ENCODE measurements at regions not wholly inside any gene's neighbourhood (a gene's known extent, or its start where the extent isn't known, plus 50 kb on each side); places are given as distances from the start of the nearest gene placed in this dataset.

DNA sequence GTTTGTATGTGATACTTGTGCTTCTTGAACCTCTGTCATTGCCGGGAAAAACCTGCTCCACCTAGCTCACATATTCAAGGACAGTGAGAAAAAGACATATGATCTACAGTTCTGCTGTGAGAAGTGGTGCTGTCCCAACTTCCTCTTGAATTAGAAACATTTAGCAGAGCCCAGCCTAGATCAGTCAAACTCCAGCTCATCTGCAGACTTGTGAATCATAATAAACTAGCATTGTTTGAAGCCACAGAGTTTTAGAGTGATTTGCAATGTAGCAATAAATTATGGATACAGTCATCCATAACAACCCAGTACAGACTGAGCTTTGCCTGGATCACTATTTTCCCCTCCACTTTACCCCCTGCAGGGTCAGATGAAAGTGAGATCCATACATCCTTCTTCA is 497.8 kb downstream of the PLA2G4A start:
- intact Hi-C loops (cut with micrococcal nuclease) = no loop called here

DNA sequence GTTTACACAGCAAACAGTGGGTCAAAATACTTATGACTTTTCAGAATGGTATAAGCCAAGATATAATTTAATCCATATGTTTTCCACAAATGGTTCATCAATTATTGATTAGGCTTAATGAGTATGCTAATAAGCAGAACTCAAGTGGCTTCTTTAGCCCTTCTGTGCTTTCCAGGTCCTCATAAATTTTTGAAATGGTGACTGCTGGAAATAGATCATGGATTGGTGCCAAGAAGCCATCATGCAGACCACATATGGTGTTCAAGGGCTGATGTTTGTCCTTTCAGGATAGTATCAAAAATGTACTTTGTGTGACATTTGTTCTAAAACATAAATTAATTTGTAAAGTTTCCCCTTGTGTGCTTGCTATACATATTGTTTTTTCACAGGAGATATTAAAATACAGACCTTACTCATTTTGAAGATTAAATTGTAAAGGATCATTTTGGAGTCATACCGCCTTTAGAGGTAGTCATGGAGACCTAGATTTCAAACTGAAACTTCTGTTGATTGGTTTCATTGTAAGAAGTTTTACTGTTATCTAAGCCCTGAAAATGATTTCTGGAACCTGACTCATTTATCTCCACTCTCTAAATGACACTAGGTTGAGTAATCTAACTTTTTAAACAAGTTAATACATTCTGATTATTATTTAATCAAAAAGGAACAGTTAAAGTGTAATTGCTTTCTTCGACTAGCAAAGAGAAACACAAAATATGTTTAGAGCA is 507.9 kb downstream of the PLA2G4A start:
- DNase-seq = no peak
- H3K27ac Mint-ChIP-seq = no peak overlapping the region
- no peaks in the 10 kb centered on the region for H3K36me3 Mint-ChIP-seq (ENCODE audit: low read depth)
- no peak overlapping the region for H3K4me3 Mint-ChIP-seq
- H3K9me3 Mint-ChIP-seq = peaks cover 4% of the 10 kb centered on the region
- no peaks in the 10 kb centered on the region for H3K27me3 Mint-ChIP-seq
- intact Hi-C loops (cut with micrococcal nuclease) = no loop called here
- no peaks in the 10 kb centered on the region for H3K4me1 Mint-ChIP-seq

More for the DNA sequence above, 497.8 kb downstream of the PLA2G4A start:
- DNase-seq = no peak
- Mint-ChIP-seq H3K27me3 (no peaks in the 10 kb centered on the region), H3K4me1 (no peaks in the 10 kb centered on the region), H3K27ac (no peak overlapping the region), H3K9me3 (peaks cover 3% of the 10 kb centered on the region), H3K4me3 (no peak overlapping the region), H3K36me3 (ENCODE audit: low read depth) (no peaks in the 10 kb centered on the region)

DNA sequence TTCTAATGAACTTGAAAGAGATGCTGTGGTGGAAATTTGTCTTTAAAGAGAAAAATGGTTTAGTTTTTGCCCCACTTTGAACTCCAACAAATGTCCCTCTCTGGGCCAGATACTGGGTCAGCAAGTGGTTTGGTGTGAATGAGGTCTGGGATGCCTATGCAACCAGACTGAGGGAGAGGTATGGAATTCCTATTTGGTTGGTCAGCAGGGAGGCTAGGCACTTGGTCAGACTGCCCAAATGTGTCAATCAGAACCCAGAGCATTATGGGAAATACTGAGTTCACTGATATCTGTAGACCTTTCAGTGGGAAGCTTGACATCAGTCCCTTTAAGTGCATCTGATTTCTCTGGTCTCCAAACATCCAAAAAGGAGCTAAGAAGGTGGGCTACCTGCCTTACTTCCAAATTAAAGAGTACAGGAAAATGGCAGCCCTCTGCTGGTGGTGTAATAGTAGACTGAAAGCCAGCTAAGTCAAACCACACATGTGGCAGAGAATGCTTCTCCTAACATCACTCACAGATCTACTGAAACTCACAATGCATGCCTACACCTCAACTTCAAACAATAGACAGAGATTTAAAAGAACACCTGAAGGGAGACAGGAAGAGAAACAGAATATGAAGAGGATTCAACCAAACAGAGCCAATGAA is 510.1 kb downstream of the PLA2G4A start:
- intact Hi-C loops (cut with micrococcal nuclease) = no loop called here
- Mint-ChIP-seq H3K27me3 (no peaks in the 10 kb centered on the region), H3K36me3 (ENCODE audit: low read depth) (no peaks in the 10 kb centered on the region), H3K4me3 (no peak overlapping the region), H3K4me1 (no peaks in the 10 kb centered on the region), H3K9me3 (no peaks in the 10 kb centered on the region), H3K27ac (no peak overlapping the region)
- DNase-seq = no peak

GRCh38 chr1:187342495-187342894 is 513.7 kb downstream of the PLA2G4A start:
- Mint-ChIP-seq H3K27ac (no peak overlapping the region), H3K4me1 (no peaks in the 10 kb centered on the region), H3K36me3 (ENCODE audit: low read depth) (no peaks in the 10 kb centered on the region), H3K27me3 (no peaks in the 10 kb centered on the region), H3K9me3 (no peaks in the 10 kb centered on the region), H3K4me3 (no peak overlapping the region)
- intact Hi-C loops (cut with micrococcal nuclease) = no loop called here
- DNase-seq = no peak

GRCh38 chr1:187374082-187374481 is 545.3 kb downstream of the PLA2G4A start:
- Mint-ChIP-seq H3K27me3 (no peaks in the 10 kb centered on the region), H3K4me3 (no peak overlapping the region), H3K36me3 (ENCODE audit: low read depth) (no peaks in the 10 kb centered on the region), H3K4me1 (no peaks in the 10 kb centered on the region), H3K9me3 (no peaks in the 10 kb centered on the region), H3K27ac (no peak overlapping the region)
- DNase-seq = no peak
- intact Hi-C loops (cut with micrococcal nuclease) = no loop called here

- no peak overlapping the region for H3K27ac Mint-ChIP-seq
- H3K9me3 Mint-ChIP-seq = no peaks in the 10 kb centered on the region
- no peaks in the 10 kb centered on the region for H3K27me3 Mint-ChIP-seq
- H3K4me3 Mint-ChIP-seq = no peak overlapping the region
- no peaks in the 10 kb centered on the region for H3K36me3 Mint-ChIP-seq (ENCODE audit: low read depth)
- H3K4me1 Mint-ChIP-seq = no peaks in the 10 kb centered on the region
- no peak for DNase-seq
- intact Hi-C loops (cut with micrococcal nuclease) = no loop called here
These were observed 546.0 kb downstream of the PLA2G4A start for GRCh38 chr1:187374742-187375141.

DNA sequence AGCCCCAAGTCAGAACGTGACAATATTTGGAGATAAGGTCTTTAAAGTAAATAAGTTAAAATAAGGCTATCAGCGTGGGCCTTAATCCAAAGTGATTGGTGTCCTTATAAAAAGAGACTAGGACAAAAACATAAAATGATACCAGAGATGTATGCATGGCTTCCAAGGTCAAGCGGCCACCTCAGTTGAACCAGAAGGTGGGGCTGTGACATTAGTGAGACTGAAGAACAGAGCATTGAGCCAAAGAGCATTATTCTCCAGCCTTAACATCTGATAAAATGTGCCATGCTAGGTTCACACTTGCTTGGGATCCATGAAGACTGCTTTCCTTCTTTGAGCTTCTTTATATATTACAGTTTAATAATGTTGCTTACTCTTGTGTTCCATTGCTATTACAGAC is 554.6 kb downstream of the PLA2G4A start:
- no peaks in the 10 kb centered on the region for H3K4me1 Mint-ChIP-seq
- intact Hi-C loops (cut with micrococcal nuclease) = no loop called here
- H3K9me3 Mint-ChIP-seq = no peaks in the 10 kb centered on the region
- no peak for DNase-seq
- H3K36me3 Mint-ChIP-seq (ENCODE audit: low read depth) = no peaks in the 10 kb centered on the region
- H3K27me3 Mint-ChIP-seq = no peaks in the 10 kb centered on the region
- no peak overlapping the region for H3K4me3 Mint-ChIP-seq
- H3K27ac Mint-ChIP-seq = no peak overlapping the region

DNA sequence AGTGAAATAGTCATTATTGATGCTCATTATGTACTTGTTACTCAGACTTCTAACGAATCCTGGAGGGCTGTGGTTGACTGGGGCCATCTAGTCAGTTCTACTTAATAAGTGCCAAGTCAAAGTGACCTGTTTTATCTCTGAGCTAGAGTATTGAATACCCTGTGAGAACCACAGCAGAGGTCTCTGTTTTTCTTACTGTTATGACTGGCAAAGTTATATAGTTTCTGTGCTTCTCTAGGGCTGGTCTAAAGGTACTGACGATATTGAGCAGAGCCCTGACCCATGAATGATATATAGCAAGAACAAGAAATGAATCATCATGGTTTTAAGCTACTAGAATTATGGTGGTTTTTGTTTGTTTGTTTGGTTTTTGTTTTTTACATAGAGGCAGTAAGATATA is 555.8 kb downstream of the PLA2G4A start:
- H3K4me3 Mint-ChIP-seq = no peak overlapping the region
- H3K4me1 Mint-ChIP-seq = no peaks in the 10 kb centered on the region
- no peaks in the 10 kb centered on the region for H3K27me3 Mint-ChIP-seq
- H3K36me3 Mint-ChIP-seq (ENCODE audit: low read depth) = no peaks in the 10 kb centered on the region
- H3K27ac Mint-ChIP-seq = no peak overlapping the region
- intact Hi-C loops (cut with micrococcal nuclease) = no loop called here
- no peaks in the 10 kb centered on the region for H3K9me3 Mint-ChIP-seq
- DNase-seq = no peak

- intact Hi-C loops (cut with micrococcal nuclease) = no loop called here
- no peak for DNase-seq
- H3K36me3 Mint-ChIP-seq (ENCODE audit: low read depth) = no peaks in the 10 kb centered on the region
- H3K9me3 Mint-ChIP-seq = no peaks in the 10 kb centered on the region
- no peak overlapping the region for H3K4me3 Mint-ChIP-seq
- H3K4me1 Mint-ChIP-seq = no peaks in the 10 kb centered on the region
- H3K27me3 Mint-ChIP-seq = no peaks in the 10 kb centered on the region
- H3K27ac Mint-ChIP-seq = no peak overlapping the region
These were observed 561.6 kb downstream of the PLA2G4A start for GRCh38 chr1:187390215-187390818.

DNA sequence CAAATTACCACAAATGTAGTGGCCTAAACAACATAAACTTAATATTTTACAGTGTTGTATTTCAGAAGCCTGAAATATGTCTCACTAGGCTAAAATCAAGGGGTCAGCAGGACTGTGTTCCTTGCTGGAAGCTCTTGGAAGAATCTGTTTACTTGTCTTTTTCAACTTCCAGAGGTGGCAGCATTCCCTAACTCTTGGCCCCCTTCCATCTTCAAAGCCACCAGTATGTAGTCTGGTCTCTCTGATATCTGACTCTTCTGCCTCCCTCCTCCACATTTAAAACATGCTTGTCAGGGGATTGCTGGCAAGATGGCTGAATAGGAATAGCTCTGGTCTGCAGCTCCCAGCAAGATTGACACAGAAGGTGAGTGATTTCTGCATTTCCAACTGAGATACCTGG is 567.5 kb downstream of the PLA2G4A start:
- Mint-ChIP-seq H3K4me1 (no peaks in the 10 kb centered on the region), H3K27me3 (no peaks in the 10 kb centered on the region), H3K36me3 (ENCODE audit: low read depth) (no peaks in the 10 kb centered on the region), H3K9me3 (peaks cover 6% of the 10 kb centered on the region), H3K27ac (no peak overlapping the region), H3K4me3 (no peak overlapping the region)
- intact Hi-C loops (cut with micrococcal nuclease) = no loop called here
- no peak for DNase-seq

DNA sequence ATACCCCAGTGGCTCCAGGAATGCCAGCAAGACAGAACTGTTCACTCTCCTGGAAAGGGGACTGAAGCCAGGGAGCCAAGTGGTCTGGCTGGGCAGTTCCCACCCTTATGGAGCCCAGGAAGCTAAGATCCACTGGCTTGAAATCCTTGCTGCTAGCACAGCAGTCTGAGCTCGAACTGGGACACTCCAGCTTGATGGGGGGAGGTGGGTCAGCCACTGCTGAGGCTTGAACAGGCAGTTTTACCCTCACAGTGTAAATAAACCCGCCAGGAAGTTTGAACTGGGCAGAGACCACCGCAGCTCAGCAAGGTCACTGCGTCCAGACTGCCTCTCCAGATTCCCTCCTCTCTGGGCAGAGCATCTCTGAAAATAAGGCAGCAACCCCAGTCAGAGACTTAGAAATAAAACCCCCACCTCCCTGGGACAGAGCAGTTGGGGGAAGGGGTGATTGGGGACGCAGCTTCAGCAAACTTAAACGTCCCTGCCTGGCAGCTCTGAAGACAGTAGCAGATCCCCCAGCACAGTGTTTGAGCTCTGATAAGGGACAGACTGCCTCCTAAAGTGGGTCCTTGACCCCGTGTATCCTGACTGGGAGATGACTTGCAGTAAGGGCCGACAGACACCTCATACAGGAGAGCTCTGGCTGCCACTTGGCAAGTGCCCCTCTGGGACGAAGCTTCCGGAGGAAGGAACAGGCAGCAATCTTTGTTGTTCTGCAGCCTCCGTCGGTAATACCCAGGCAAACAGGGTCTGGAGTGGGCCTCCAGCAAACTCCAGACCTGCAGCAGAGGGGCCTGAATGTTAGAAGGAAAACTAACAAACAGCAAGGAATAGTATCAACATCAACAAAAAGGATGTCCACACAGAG is 568.4 kb downstream of the PLA2G4A start:
- no peaks in the 10 kb centered on the region for H3K4me1 Mint-ChIP-seq
- no peaks in the 10 kb centered on the region for H3K36me3 Mint-ChIP-seq (ENCODE audit: low read depth)
- no peak overlapping the region for H3K4me3 Mint-ChIP-seq
- peaks cover 6% of the 10 kb centered on the region for H3K9me3 Mint-ChIP-seq
- intact Hi-C loops (cut with micrococcal nuclease) = no loop called here
- H3K27ac Mint-ChIP-seq = no peak overlapping the region
- no peak for DNase-seq
- H3K27me3 Mint-ChIP-seq = no peaks in the 10 kb centered on the region

GRCh38 chr1:187408212-187409004 is 579.7 kb downstream of the PLA2G4A start:
- no peak for DNase-seq
- no peaks in the 10 kb centered on the region for H3K27me3 Mint-ChIP-seq
- H3K9me3 Mint-ChIP-seq = no peaks in the 10 kb centered on the region
- H3K4me1 Mint-ChIP-seq = no peaks in the 10 kb centered on the region
- no peak overlapping the region for H3K27ac Mint-ChIP-seq
- intact Hi-C loops (cut with micrococcal nuclease) = no loop called here
- no peaks in the 10 kb centered on the region for H3K36me3 Mint-ChIP-seq (ENCODE audit: low read depth)
- H3K4me3 Mint-ChIP-seq = no peak overlapping the region

DNA sequence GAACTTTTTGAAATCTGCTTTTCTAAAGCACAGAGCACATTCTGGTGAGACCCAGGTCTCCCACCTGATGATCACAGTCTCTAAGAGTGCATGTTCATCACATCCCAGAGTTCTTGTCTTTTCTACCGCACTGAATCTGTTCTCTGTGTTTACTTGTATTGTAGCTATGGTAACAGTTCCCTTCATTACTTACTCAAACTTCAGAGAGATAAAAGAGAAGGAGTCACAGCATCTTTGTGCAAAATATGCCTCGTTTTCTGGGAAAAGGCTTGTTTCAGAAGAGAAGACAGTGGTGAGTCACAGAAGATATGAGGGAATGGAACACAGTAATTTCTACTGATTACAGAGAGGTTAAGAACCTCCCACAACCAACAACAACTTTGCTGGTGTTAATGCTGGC is 580.6 kb downstream of the PLA2G4A start:
- Mint-ChIP-seq H3K4me1 (no peaks in the 10 kb centered on the region), H3K27ac (no peak overlapping the region), H3K4me3 (no peak overlapping the region), H3K27me3 (no peaks in the 10 kb centered on the region), H3K36me3 (ENCODE audit: low read depth) (no peaks in the 10 kb centered on the region), H3K9me3 (no peaks in the 10 kb centered on the region)
- DNase-seq = no peak
- intact Hi-C loops (cut with micrococcal nuclease) = no loop called here
